Bronchial epithelial cell (primary cell): ENCODE measurements at regions not wholly inside any gene's neighbourhood (a gene's known extent, or its start where the extent isn't known, plus 50 kb on each side); places are given as distances from the start of the nearest gene placed in this dataset.

Source experiments
- DNase-seq: peaks from one replicate; pipeline ENCODE4 v3.0.0-alpha.2; 2010; ENCODE audit warnings: low read depth
- FAIRE-seq: peaks from 2 replicates; lab custom pipeline; 2011; peaks lifted over from hg19 to GRCh38; lab: Jason Lieb, UNC
- H3K27me3 ChIP-seq: 2 replicates; pipeline ENCODE4 v1.5.1; 2011; ENCODE audit warnings: low read length; ENCODE audit not compliant: control insufficient read depth, insufficient read depth
- H3K36me3 ChIP-seq: 2 replicates; pipeline ENCODE4 v1.5.1; 2011; ENCODE audit warnings: low read length; ENCODE audit not compliant: control insufficient read depth, insufficient read depth
- H3K4me3 ChIP-seq: 2 replicates; pipeline ENCODE4 v1.5.1; 2011; ENCODE audit warnings: mild to moderate bottlenecking, low read depth, low read length, control low read depth
- TF ChIP-seq, protein P1 (sequence below): IDR thresholded peaks from 2 replicates; pipeline ENCODE4 v1.5.1; 2011; ENCODE audit warnings: mild to moderate bottlenecking, moderate library complexity, low read length, control low read depth, inconsistent platforms; ENCODE audit not compliant: insufficient read depth, severe bottlenecking

DNA sequence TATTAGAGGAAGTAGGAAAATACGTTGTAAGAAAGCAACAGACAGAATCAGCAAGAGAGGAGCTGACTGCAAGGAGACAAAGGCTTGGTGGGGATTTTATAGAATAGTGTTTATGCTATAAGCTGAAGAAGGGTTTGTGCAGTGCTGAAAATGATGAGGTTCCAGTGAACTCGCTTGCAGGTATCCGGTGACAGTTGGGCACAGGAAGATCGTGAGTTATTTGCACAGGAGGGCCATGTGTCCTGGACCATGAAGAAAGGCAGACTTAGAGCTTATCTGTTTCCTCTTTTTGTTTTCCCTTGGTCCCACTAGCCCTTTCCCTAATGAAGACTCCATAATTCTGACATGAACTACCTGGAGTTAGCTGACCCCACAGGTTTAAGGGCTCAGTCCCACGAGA lies 61.4 kb downstream of the NXNL2 start:
- Histone ChIP-seq H3K36me3 (no peaks in the 10 kb centered on the region), H3K27me3 (no peaks in the 10 kb centered on the region), H3K4me3 (no peak overlapping the region)
- TF ChIP-seq, protein P1, sequence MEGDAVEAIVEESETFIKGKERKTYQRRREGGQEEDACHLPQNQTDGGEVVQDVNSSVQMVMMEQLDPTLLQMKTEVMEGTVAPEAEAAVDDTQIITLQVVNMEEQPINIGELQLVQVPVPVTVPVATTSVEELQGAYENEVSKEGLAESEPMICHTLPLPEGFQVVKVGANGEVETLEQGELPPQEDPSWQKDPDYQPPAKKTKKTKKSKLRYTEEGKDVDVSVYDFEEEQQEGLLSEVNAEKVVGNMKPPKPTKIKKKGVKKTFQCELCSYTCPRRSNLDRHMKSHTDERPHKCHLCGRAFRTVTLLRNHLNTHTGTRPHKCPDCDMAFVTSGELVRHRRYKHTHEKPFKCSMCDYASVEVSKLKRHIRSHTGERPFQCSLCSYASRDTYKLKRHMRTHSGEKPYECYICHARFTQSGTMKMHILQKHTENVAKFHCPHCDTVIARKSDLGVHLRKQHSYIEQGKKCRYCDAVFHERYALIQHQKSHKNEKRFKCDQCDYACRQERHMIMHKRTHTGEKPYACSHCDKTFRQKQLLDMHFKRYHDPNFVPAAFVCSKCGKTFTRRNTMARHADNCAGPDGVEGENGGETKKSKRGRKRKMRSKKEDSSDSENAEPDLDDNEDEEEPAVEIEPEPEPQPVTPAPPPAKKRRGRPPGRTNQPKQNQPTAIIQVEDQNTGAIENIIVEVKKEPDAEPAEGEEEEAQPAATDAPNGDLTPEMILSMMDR, result no peak
- FAIRE-seq (no peak), DNase-seq (no peak)

DNA sequence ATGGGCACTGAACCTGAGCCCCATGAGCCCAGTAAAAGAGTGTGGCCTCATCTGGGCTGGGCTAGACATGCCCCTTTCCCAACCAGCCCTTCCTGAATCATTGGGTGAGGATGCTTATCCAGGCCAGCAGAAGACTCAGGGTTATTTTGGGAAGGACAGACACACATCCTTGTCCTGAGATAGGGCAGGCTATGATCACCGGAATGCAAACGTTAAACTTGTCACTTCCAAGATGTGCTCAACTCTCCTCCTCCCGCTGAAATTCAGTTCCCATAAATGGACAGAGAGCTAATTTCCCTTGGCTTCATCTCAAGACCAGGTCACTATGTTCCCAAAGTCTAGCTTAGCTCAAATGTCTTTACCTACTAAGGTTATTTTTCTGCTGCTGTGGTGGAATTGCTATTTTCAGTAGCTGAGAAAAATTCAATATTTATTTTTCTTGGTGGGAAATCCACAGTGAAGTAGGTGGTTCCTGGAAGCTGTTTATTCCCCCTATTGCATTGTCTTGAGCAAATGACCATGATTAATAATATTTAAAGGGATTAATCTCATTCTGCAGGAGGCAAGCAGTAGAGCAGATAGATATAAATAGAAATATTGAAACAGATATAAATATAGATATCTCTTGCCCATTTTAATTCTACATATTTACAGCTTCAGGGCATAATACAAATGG lies 70.0 kb downstream of the NXNL2 start:
- TF ChIP-seq, protein P1, result no peak
- Histone ChIP-seq H3K36me3 (no peaks in the 10 kb centered on the region), H3K27me3 (no peaks in the 10 kb centered on the region), H3K4me3 (no peak overlapping the region)
- no peak for DNase-seq
- FAIRE-seq, result peak; percentile 62

DNA sequence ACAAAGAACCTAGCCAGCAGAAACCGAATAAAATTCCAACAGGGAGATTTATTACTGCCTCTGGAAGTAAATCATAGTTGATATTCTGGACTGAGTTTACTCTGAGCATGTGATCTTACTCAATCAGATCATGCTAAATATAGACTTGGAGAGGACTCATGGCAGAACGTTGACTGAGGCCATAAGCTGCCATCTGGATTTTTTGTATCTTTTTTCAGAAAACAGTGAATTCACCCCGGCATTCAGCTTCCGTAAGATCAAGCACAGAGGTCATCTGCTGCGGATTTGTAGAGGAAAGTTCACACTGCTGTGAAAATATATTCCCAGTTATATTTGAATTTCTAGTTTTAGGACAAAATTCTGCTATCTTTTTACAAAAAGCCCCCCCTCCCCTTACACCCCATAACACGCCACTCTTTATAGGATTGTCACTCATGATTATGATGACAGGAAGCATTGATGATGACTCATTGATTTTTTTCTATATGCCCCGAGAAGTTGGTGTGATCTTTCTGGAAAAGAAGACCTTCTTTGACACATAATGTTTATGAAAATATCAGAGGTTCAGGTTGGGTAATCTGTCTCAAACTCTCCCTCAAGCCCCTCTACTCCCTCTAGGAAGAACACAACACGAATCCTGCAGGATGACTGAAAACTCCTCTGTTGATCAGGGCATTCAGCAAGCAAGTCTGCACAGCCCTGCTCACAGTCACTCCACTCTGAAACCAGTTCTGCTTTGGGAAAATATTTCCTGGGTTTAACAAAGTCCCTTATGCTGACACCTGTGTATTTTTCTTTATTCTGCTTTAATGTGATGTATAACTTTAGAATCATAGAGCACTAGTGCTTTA lies 70.8 kb downstream of the NXNL2 start:
- H3K27me3 ChIP-seq, result no peaks in the 10 kb centered on the region
- FAIRE-seq, result no peak
- H3K36me3 ChIP-seq, result no peaks in the 10 kb centered on the region

DNA sequence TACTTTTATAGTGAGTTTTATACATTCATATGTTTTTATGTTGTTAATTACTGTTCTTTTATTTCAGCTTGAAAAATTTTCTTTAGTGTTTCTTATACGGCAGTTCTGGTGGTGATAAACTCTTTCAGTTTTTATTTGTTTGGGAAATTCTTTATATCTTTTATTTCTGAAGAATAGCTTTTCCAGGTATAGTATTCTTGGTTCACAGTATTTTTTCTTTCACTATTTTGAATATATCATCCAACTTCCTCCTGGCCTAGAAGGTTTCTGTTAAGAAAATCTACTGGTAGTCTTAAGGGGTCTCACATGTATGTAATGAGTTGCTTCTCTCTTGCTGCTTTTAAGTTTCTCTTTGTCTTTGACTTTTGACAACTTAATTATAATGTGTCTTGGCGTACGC lies 79.4 kb downstream of the NXNL2 start:
- TF ChIP-seq, protein P1, result no peak
- Histone ChIP-seq H3K4me3 (no peak overlapping the region), H3K27me3 (no peaks in the 10 kb centered on the region), H3K36me3 (no peaks in the 10 kb centered on the region)
- no peak for DNase-seq
- FAIRE-seq, result no peak

More for the DNA sequence above, 70.8 kb downstream of the NXNL2 start:
- H3K4me3 ChIP-seq, result no peak overlapping the region
- no peak for DNase-seq
- TF ChIP-seq, protein P1, result no peak

- DNase-seq, result no peak
- Histone ChIP-seq H3K36me3 (no peaks in the 10 kb centered on the region), H3K4me3 (no peak overlapping the region), H3K27me3 (no peaks in the 10 kb centered on the region)
- no peak for FAIRE-seq
- TF ChIP-seq, protein P1, result no peak
Observed at GRCh38 chr9:88623698-88624097, 88.7 kb downstream of the NXNL2 start.
